ENCODE measurements at regions not wholly inside any gene's neighbourhood (a gene's known extent, or its start where the extent isn't known, plus 50 kb on each side); places are given as distances from the start of the nearest gene placed in this dataset.
"Not testable (repeated sequence)": the region's sequence is repeated elsewhere in the genome, so short reads cannot be mapped to it uniquely, and the experiment has no call there.

DNA sequence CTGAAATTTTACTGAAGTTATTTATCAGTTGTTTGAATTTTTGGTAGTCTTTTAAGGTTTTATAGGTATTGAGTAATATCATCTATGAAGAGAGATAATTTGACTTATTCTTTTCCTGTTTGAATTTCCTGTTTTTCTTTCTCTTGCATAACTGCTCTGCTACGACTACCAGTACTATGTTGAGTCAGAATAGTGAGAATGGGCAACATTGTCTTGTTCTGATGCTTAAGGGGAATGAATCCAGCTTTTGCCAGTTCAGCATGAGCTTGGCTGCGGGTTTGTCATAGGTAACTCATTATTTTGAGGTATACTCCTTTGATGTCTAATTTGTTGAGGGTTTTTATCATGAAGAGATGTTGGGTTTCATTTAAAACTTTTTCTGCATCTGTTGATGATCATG, 102.2 kb downstream of the MALL start:
- TF ChIP-seq, protein P1, sequence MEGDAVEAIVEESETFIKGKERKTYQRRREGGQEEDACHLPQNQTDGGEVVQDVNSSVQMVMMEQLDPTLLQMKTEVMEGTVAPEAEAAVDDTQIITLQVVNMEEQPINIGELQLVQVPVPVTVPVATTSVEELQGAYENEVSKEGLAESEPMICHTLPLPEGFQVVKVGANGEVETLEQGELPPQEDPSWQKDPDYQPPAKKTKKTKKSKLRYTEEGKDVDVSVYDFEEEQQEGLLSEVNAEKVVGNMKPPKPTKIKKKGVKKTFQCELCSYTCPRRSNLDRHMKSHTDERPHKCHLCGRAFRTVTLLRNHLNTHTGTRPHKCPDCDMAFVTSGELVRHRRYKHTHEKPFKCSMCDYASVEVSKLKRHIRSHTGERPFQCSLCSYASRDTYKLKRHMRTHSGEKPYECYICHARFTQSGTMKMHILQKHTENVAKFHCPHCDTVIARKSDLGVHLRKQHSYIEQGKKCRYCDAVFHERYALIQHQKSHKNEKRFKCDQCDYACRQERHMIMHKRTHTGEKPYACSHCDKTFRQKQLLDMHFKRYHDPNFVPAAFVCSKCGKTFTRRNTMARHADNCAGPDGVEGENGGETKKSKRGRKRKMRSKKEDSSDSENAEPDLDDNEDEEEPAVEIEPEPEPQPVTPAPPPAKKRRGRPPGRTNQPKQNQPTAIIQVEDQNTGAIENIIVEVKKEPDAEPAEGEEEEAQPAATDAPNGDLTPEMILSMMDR (IDR thresholded peaks at IDR 0.05; ENCODE audit: extremely low read depth in 1 of 2, insufficient read depth in 1 of 2, low read depth in 1 of 2, low read length in 2 of 2) = not testable (repeated sequence)
- TF ChIP-seq EZH2 (IDR thresholded peaks at IDR 0.05; ENCODE audit: borderline replicate concordance, low read depth, low read length, severe bottlenecking); POLR2A (IDR thresholded peaks at IDR 0.05; ENCODE audit: low read depth, low read length); JUN (IDR thresholded peaks at IDR 0.05; ENCODE audit: borderline replicate concordance, insufficient read depth, insufficient read length, low read depth); POLR2AphosphoS5 (IDR thresholded peaks at IDR 0.05; ENCODE audit: insufficient read depth, low read depth, low read length); MYC (IDR thresholded peaks at IDR 0.05; ENCODE audit: low read depth, low read length); FOS (IDR thresholded peaks at IDR 0.05; ENCODE audit: borderline replicate concordance, insufficient read depth, low read length); GATA2 (IDR thresholded peaks at IDR 0.05; ENCODE audit: insufficient read depth, insufficient read length, low read depth, low read length): not testable (repeated sequence)
- TF ChIP-seq, protein P2, sequence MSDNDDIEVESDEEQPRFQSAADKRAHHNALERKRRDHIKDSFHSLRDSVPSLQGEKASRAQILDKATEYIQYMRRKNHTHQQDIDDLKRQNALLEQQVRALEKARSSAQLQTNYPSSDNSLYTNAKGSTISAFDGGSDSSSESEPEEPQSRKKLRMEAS (IDR thresholded peaks at IDR 0.05; ENCODE audit: insufficient read depth, insufficient read length) = not testable (repeated sequence)
